HL-60 (cell line): ENCODE measurements at regions not wholly inside any gene's neighbourhood (a gene's known extent, or its start where the extent isn't known, plus 50 kb on each side); places are given as distances from the start of the nearest gene placed in this dataset.

Experiments
- POLR2AphosphoS5 ChIP-seq: IDR thresholded peaks from 2 replicates; pipeline ENCODE4 v1.6.1; 2012; ENCODE audit warnings: low read depth
- TF ChIP-seq, protein P1 (sequence below): IDR thresholded peaks from one replicate; pipeline ENCODE4 v1.5.1; 2011; ENCODE audit warnings: low read length, control low read depth, inconsistent platforms; ENCODE audit not compliant: insufficient read depth
- TF ChIP-seq, protein P2 (sequence below): IDR thresholded peaks from 2 replicates; pipeline ENCODE4 v1.6.1; 2012; ENCODE audit warnings: low read depth; ENCODE audit not compliant: insufficient replicate concordance

DNA sequence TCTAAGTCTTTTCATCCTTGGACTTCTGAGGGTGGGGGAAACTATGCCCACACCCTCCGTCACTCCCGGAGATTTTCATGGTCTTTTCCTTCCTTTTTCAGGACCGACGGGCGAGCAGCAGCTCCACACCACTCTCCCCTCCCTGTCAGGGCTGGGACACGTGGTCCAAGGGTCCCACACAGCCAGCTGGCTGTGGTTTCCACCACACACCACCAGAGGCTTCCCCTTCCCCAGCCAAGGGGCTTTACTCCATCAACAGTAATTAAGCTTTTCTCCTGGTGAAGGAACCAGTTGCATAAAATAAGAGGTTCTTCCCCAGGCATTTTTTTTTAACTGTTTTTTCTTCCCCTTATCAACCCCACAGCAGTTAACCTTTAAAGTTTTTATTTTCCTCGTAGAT is 453.9 kb downstream of the GPAT3 start:
- TF ChIP-seq, protein P1, sequence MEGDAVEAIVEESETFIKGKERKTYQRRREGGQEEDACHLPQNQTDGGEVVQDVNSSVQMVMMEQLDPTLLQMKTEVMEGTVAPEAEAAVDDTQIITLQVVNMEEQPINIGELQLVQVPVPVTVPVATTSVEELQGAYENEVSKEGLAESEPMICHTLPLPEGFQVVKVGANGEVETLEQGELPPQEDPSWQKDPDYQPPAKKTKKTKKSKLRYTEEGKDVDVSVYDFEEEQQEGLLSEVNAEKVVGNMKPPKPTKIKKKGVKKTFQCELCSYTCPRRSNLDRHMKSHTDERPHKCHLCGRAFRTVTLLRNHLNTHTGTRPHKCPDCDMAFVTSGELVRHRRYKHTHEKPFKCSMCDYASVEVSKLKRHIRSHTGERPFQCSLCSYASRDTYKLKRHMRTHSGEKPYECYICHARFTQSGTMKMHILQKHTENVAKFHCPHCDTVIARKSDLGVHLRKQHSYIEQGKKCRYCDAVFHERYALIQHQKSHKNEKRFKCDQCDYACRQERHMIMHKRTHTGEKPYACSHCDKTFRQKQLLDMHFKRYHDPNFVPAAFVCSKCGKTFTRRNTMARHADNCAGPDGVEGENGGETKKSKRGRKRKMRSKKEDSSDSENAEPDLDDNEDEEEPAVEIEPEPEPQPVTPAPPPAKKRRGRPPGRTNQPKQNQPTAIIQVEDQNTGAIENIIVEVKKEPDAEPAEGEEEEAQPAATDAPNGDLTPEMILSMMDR: no peak
- no peak for TF ChIP-seq POLR2AphosphoS5
- TF ChIP-seq, protein P2, sequence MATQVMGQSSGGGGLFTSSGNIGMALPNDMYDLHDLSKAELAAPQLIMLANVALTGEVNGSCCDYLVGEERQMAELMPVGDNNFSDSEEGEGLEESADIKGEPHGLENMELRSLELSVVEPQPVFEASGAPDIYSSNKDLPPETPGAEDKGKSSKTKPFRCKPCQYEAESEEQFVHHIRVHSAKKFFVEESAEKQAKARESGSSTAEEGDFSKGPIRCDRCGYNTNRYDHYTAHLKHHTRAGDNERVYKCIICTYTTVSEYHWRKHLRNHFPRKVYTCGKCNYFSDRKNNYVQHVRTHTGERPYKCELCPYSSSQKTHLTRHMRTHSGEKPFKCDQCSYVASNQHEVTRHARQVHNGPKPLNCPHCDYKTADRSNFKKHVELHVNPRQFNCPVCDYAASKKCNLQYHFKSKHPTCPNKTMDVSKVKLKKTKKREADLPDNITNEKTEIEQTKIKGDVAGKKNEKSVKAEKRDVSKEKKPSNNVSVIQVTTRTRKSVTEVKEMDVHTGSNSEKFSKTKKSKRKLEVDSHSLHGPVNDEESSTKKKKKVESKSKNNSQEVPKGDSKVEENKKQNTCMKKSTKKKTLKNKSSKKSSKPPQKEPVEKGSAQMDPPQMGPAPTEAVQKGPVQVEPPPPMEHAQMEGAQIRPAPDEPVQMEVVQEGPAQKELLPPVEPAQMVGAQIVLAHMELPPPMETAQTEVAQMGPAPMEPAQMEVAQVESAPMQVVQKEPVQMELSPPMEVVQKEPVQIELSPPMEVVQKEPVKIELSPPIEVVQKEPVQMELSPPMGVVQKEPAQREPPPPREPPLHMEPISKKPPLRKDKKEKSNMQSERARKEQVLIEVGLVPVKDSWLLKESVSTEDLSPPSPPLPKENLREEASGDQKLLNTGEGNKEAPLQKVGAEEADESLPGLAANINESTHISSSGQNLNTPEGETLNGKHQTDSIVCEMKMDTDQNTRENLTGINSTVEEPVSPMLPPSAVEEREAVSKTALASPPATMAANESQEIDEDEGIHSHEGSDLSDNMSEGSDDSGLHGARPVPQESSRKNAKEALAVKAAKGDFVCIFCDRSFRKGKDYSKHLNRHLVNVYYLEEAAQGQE: no peak
